HCT116 (cell line): ENCODE measurements at regions not wholly inside any gene's neighbourhood (a gene's known extent, or its start where the extent isn't known, plus 50 kb on each side); places are given as distances from the start of the nearest gene placed in this dataset.

ENCODE experiments used
- ATAC-seq: fragments of 200-7000 bp; cut with Tn5 transposase; 2 replicates; pipeline ENCODE4 v1.9.1; 2020; ENCODE audit warnings: mild to moderate bottlenecking, moderate library complexity
- BruUV-seq: library from RNA; stranded (reverse); fragments of 400-500 nt; replicated peaks from 2 replicates; lab custom pipeline; 2021; lab: Mats Ljungman, UMichigan
- CTCF ChIA-PET: fragments of 300-600 bp; sonication (Branson Sonifier 250); formaldehyde crosslinking; loops from one replicate; lab custom pipeline; 2021; ENCODE audit warnings: antibody characterized with exemption; lab: Charles Lee
- POLR2A ChIA-PET: fragments of 300-600, 350-600 bp; sonication (Branson Sonifier 250); formaldehyde crosslinking; loops from one replicate; lab custom pipeline; 2021; ENCODE audit warnings: antibody characterized with exemption; lab: Charles Lee
- RAD21 ChIA-PET, 2 experiments: fragments of 300-600 bp; sonication (Branson Sonifier 250); formaldehyde crosslinking; loops; one replicate each; lab custom pipeline; 2023; ENCODE audit warnings: low total read pairs in 2 of 2; ENCODE audit not compliant: uncharacterized antibody in 2 of 2, unreplicated experiment in 2 of 2, low non-redundant PET in 1 of 2; lab: Charles Lee
- DNase-seq: peaks from one replicate; pipeline ENCODE4 v3.0.0-alpha.2; 2010; ENCODE audit warnings: low read depth, low spot score
- H2AFZ ChIP-seq: fragments of 200-600 bp; shearing (Covaris generic), sonication (generic); 2 replicates; pipeline ENCODE4 v1.6.1; 2017; ENCODE audit warnings: low read depth, mixed run types, mixed read lengths, antibody characterized with exemption, low read length; ENCODE audit not compliant: poor library complexity, severe bottlenecking
- H3K27ac ChIP-seq: 2 replicates; pipeline ENCODE4 v1.5.1; 2012; ENCODE audit warnings: low read depth, low read length
- H3K27me3 ChIP-seq: fragments of 200-600 bp; sonication (generic); 2 replicates; pipeline ENCODE4 v1.6.1; 2016; ENCODE audit warnings: mixed run types, low read length, mixed read lengths; ENCODE audit not compliant: insufficient read depth
- H3K36me3 ChIP-seq, 2 experiments: fragments of 200-500 bp in 1 of 2; fragments of 200-600 bp in 1 of 2; sonication (Bioruptor generic) in 1 of 2; sonication (generic) in 1 of 2; 2 replicates each; pipeline versions ENCODE4 v1.5.1 to v1.6.1; 2014 to 2016; ENCODE audit warnings: low read length in 2 of 2, inconsistent platforms in 1 of 2, mixed read lengths in 1 of 2, mixed run types in 1 of 2; ENCODE audit not compliant: insufficient read depth in 2 of 2, control insufficient read depth in 1 of 2
- H3K4me1 ChIP-seq, 2 experiments: fragments of 200-600 bp in 1 of 2; sonication (generic) in 1 of 2; 2 replicates each; pipeline versions ENCODE4 v1.5.1 to v1.6.1; 2012 to 2017; ENCODE audit warnings: low read length in 2 of 2, inconsistent platforms in 1 of 2, mild to moderate bottlenecking in 1 of 2, mixed read lengths in 1 of 2, mixed run types in 1 of 2, moderate library complexity in 1 of 2; ENCODE audit not compliant: insufficient read depth in 2 of 2, control insufficient read depth in 1 of 2
- H3K4me2 ChIP-seq: fragments of 200-600 bp; sonication (generic); 2 replicates; pipeline ENCODE4 v1.6.1; 2017; ENCODE audit warnings: mixed run types, low read length, mixed read lengths
- H3K4me3 ChIP-seq, 2 experiments: fragments of 200-600 bp in 1 of 2; sonication (generic) in 1 of 2; replicated peaks in 1 of 2; 2 replicates each; pipeline ENCODE4 v1.5.1; 2011 to 2016; ENCODE audit warnings: low read length in 2 of 2, control low read depth in 1 of 2, low read depth in 1 of 2, mild to moderate bottlenecking in 1 of 2, mixed read lengths in 1 of 2, mixed run types in 1 of 2
- H3K79me2 ChIP-seq: fragments of 200-600 bp; sonication (generic); 2 replicates; pipeline ENCODE4 v1.6.1; 2017; ENCODE audit warnings: mild to moderate bottlenecking, mixed run types, low read length, moderate library complexity, mixed read lengths; ENCODE audit not compliant: insufficient read depth
- H3K9ac ChIP-seq: fragments of 200-600 bp; sonication (generic); 2 replicates; pipeline ENCODE4 v1.6.1; 2016; ENCODE audit warnings: low read length, mixed read lengths
- H3K9me2 ChIP-seq: fragments of 200-600 bp; sonication (generic), shearing (Covaris generic); 2 replicates; pipeline ENCODE4 v1.6.1; 2017; ENCODE audit warnings: mixed run types, mild to moderate bottlenecking, moderate library complexity; ENCODE audit not compliant: insufficient read depth
- H3K9me3 ChIP-seq, 2 experiments: fragments of 200-500 bp in 1 of 2; fragments of 200-600 bp in 1 of 2; sonication (Bioruptor generic) in 1 of 2; sonication (generic) in 1 of 2; 2 replicates each; pipeline ENCODE4 v1.6.1; 2014 to 2017; ENCODE audit warnings: low read length in 2 of 2, mixed read lengths in 2 of 2, inconsistent platforms in 1 of 2, low read depth in 1 of 2, mild to moderate bottlenecking in 1 of 2, mixed run types in 1 of 2, moderate library complexity in 1 of 2; ENCODE audit not compliant: control insufficient read depth in 1 of 2, insufficient read depth in 1 of 2
- H4K20me1 ChIP-seq: fragments of 200-600 bp; sonication (generic), shearing (Covaris generic); 2 replicates; pipeline ENCODE4 v1.6.1; 2017; ENCODE audit warnings: mixed run types, mild to moderate bottlenecking, moderate library complexity; ENCODE audit not compliant: insufficient read depth
- CBX3 ChIP-seq: IDR thresholded peaks from 2 replicates; pipeline ENCODE4 v1.6.1; 2012; ENCODE audit warnings: low read depth
- CEBPB ChIP-seq: IDR thresholded peaks from 2 replicates; pipeline ENCODE4 v1.6.1; 2012; ENCODE audit warnings: low read depth
- ELF1 ChIP-seq: IDR thresholded peaks from 2 replicates; pipeline ENCODE4 v1.6.1; 2012; ENCODE audit warnings: low read depth, borderline replicate concordance
- FOSL1 ChIP-seq: IDR thresholded peaks from 2 replicates; pipeline ENCODE4 v1.6.1; 2012; ENCODE audit warnings: low read depth
- JUND ChIP-seq: IDR thresholded peaks from 2 replicates; pipeline ENCODE4 v1.6.1; 2012
- POLR2A ChIP-seq: IDR thresholded peaks from 2 replicates; pipeline ENCODE4 v1.7.0; 2011; ENCODE audit warnings: borderline replicate concordance; ENCODE audit not compliant: insufficient read depth, insufficient read length; ENCODE audit errors: extremely low read depth
- POLR2AphosphoS5 ChIP-seq: IDR thresholded peaks from 2 replicates; pipeline ENCODE4 v1.6.1; 2011; ENCODE audit warnings: mild to moderate bottlenecking, low read depth, low read length, moderate library complexity
- SIN3A ChIP-seq: IDR thresholded peaks from 2 replicates; pipeline ENCODE4 v1.6.1; 2012; ENCODE audit warnings: low read depth
- SP1 ChIP-seq: IDR thresholded peaks from 2 replicates; pipeline ENCODE4 v1.6.1; 2012; ENCODE audit warnings: low read depth
- SRF ChIP-seq: IDR thresholded peaks from 2 replicates; pipeline ENCODE4 v1.6.1; 2012; ENCODE audit warnings: low read depth
- ZFX ChIP-seq: fragments of 450-650 bp; IDR thresholded peaks from 2 replicates; pipeline ENCODE4 v1.6.1; 2017
- ZNF274 ChIP-seq: fragments of 200-500 bp; sonication (Bioruptor generic); IDR thresholded peaks from 2 replicates; pipeline ENCODE4 v1.6.1; 2014; ENCODE audit warnings: mild to moderate bottlenecking, low read depth, low read length, inconsistent platforms
- intact Hi-C: fragments of 100-400 bp; cut with micrococcal nuclease; formaldehyde crosslinking; loops from 2 replicates; pipeline ENCODE4 v1.10.0; 2022
- TF ChIP-seq, protein P1 (sequence below): IDR thresholded peaks from 2 replicates; pipeline ENCODE4 v1.6.1; 2012
- TF ChIP-seq, protein P2 (sequence below), 3 experiments: fragments of 200-600 bp in 1 of 3; sonication (generic) in 1 of 3; IDR thresholded peaks in 2 of 3; conservative IDR thresholded peaks in 1 of 3; 2 replicates each; pipeline ENCODE4 v1.5.1; 2012 to 2017; ENCODE audit warnings: low read depth in 2 of 3, low read length in 2 of 3, antibody characterized with exemption in 1 of 3, borderline replicate concordance in 1 of 3, control low read depth in 1 of 3, mild to moderate bottlenecking in 1 of 3, mixed read lengths in 1 of 3, mixed run types in 1 of 3, moderate library complexity in 1 of 3; ENCODE audit not compliant: insufficient read depth in 1 of 3
- TF ChIP-seq, protein P3 (sequence below): IDR thresholded peaks from 2 replicates; pipeline ENCODE4 v1.6.1; 2012

- DNase-seq, result no peak
- BruUV-seq, result no TSS peak
- Histone ChIP-seq H3K9me3 (no peaks in the 10 kb centered on the region), H2AFZ (no peak overlapping the region), H3K4me1 (no peaks in the 10 kb centered on the region), H4K20me1 (no peaks in the 10 kb centered on the region), H3K4me2 (no peak overlapping the region), H3K36me3 (no peaks in the 10 kb centered on the region), H3K4me3 (no peak overlapping the region), H3K9me2 (no peaks in the 10 kb centered on the region), H3K79me2 (no peaks in the 10 kb centered on the region), H3K9ac (no peak overlapping the region), H3K27ac (no peak overlapping the region), H3K27me3 (no peaks in the 10 kb centered on the region; the same call in 1 of the 2 replicates)
- no peak for TF ChIP-seq JUND
- TF ChIP-seq ELF1, result no peak
- TF ChIP-seq, protein P1, sequence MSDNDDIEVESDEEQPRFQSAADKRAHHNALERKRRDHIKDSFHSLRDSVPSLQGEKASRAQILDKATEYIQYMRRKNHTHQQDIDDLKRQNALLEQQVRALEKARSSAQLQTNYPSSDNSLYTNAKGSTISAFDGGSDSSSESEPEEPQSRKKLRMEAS, result no peak
- TF ChIP-seq SIN3A, result no peak
- no peak for TF ChIP-seq SP1
- no peak for TF ChIP-seq SRF
- TF ChIP-seq CEBPB, result no peak
- TF ChIP-seq, protein P2, sequence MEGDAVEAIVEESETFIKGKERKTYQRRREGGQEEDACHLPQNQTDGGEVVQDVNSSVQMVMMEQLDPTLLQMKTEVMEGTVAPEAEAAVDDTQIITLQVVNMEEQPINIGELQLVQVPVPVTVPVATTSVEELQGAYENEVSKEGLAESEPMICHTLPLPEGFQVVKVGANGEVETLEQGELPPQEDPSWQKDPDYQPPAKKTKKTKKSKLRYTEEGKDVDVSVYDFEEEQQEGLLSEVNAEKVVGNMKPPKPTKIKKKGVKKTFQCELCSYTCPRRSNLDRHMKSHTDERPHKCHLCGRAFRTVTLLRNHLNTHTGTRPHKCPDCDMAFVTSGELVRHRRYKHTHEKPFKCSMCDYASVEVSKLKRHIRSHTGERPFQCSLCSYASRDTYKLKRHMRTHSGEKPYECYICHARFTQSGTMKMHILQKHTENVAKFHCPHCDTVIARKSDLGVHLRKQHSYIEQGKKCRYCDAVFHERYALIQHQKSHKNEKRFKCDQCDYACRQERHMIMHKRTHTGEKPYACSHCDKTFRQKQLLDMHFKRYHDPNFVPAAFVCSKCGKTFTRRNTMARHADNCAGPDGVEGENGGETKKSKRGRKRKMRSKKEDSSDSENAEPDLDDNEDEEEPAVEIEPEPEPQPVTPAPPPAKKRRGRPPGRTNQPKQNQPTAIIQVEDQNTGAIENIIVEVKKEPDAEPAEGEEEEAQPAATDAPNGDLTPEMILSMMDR (IDR thresholded peaks at IDR 0.05 in 2 of 3, conservative IDR thresholded peaks at IDR 0.05 in 1 of 3; ENCODE audit: borderline replicate concordance in 1 of 3, insufficient read depth in 1 of 3, low read depth in 2 of 3, low read length in 2 of 3), result no peak
- no peak for TF ChIP-seq ZNF274
- no peak for TF ChIP-seq ZFX
- TF ChIP-seq POLR2A, result no peak
- TF ChIP-seq CBX3, result no peak
- TF ChIP-seq, protein P3, sequence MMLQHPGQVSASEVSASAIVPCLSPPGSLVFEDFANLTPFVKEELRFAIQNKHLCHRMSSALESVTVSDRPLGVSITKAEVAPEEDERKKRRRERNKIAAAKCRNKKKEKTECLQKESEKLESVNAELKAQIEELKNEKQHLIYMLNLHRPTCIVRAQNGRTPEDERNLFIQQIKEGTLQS, result no peak
- TF ChIP-seq POLR2AphosphoS5, result no peak
- no peak for TF ChIP-seq FOSL1
- CTCF ChIA-PET, result no interaction called here
- intact Hi-C loops, result no loop called here
- POLR2A ChIA-PET, result no interaction called here
- RAD21 ChIA-PET, result no interaction called here
- ATAC-seq, result no peak
These were observed 53.9 kb upstream of the GALNT18 start for GRCh38 chr11:11675671-11676181.
